SK-N-SH treated with all-trans-retinoic acid at 6 μM for 48 hours (cell line): ENCODE measurements at regions not wholly inside any gene's neighbourhood (a gene's known extent, or its start where the extent isn't known, plus 50 kb on each side); places are given as distances from the start of the nearest gene placed in this dataset.
"Not testable (repeated sequence)": the region's sequence is repeated elsewhere in the genome, so short reads cannot be mapped to it uniquely, and the experiment has no call there.

Experiments
- ATAC-seq: fragments of 200-7000 bp; cut with Tn5 transposase; 3 replicates; pipeline ENCODE4 v1.9.1; 2020; ENCODE audit warnings: mild to moderate bottlenecking, moderate library complexity
- ARNTL ChIP-seq: fragments of 450-650 bp; formaldehyde crosslinking; IDR thresholded peaks from 2 replicates; pipeline ENCODE4 v1.5.0; 2020; ENCODE audit warnings: low read depth, mild to moderate bottlenecking, moderate library complexity, borderline replicate concordance
- BACH2 ChIP-seq: fragments of 250-450 bp; sonication (Bioruptor Pico); IDR thresholded peaks from 2 replicates; pipeline ENCODE4 v1.9.0; 2021; ENCODE audit warnings: mild to moderate bottlenecking, borderline replicate concordance
- ISL1 ChIP-seq: fragments of 250-450 bp; sonication (Bioruptor Pico); IDR thresholded peaks from 2 replicates; pipeline ENCODE4 v2.1.2; 2022; ENCODE audit warnings: mild to moderate bottlenecking, moderate library complexity
- OSR1 ChIP-seq: fragments of 250-450 bp; sonication (Bioruptor Pico); IDR thresholded peaks from 2 replicates; pipeline ENCODE4 v1.8.0; 2022; ENCODE audit warnings: moderate library complexity, mild to moderate bottlenecking, inconsistent platforms
- PATZ1 ChIP-seq: fragments of 250-450 bp; sonication (Bioruptor Pico); IDR thresholded peaks from 2 replicates; pipeline ENCODE4 v1.8.0; 2020; ENCODE audit warnings: mild to moderate bottlenecking, moderate library complexity, borderline replicate concordance
- PPARA ChIP-seq: fragments of 250-450 bp; sonication (Bioruptor Pico); IDR thresholded peaks from 2 replicates; pipeline ENCODE4 v1.5.0; 2020; ENCODE audit warnings: mild to moderate bottlenecking, borderline replicate concordance
- RARB ChIP-seq: fragments of 250-450 bp; sonication (Bioruptor Pico); IDR thresholded peaks from 2 replicates; pipeline ENCODE4 v1.8.0; 2021; ENCODE audit warnings: mild to moderate bottlenecking, moderate library complexity
- TOX ChIP-seq: fragments of 250-450 bp; sonication (Bioruptor Pico); IDR thresholded peaks from 2 replicates; pipeline ENCODE4 v1.8.0; 2021; ENCODE audit warnings: mild to moderate bottlenecking, moderate library complexity, borderline replicate concordance
- TSHZ2 ChIP-seq: fragments of 250-450 bp; sonication (Bioruptor Pico); IDR thresholded peaks from 2 replicates; pipeline ENCODE4 v1.5.0; 2020; ENCODE audit warnings: mild to moderate bottlenecking, moderate library complexity
- ZFP3 ChIP-seq: fragments of 250-450 bp; sonication (Bioruptor Pico); IDR thresholded peaks from 2 replicates; pipeline ENCODE4 v1.5.0; 2020; ENCODE audit warnings: mild to moderate bottlenecking, moderate library complexity
- ZFP30 ChIP-seq: fragments of 450-650 bp; formaldehyde crosslinking; IDR thresholded peaks from 2 replicates; pipeline ENCODE4 v1.5.0; 2022; ENCODE audit warnings: mild to moderate bottlenecking, moderate library complexity
- ZNF565 ChIP-seq: fragments of 450-650 bp; formaldehyde crosslinking; conservative IDR thresholded peaks from 2 replicates; pipeline ENCODE4 v1.5.0; 2020; ENCODE audit warnings: low read depth, mild to moderate bottlenecking, moderate library complexity
- ZNF8 ChIP-seq: fragments of 450-650 bp; formaldehyde crosslinking; IDR thresholded peaks from 2 replicates; pipeline ENCODE4 v1.5.0; 2020; ENCODE audit warnings: mild to moderate bottlenecking, moderate library complexity

DNA sequence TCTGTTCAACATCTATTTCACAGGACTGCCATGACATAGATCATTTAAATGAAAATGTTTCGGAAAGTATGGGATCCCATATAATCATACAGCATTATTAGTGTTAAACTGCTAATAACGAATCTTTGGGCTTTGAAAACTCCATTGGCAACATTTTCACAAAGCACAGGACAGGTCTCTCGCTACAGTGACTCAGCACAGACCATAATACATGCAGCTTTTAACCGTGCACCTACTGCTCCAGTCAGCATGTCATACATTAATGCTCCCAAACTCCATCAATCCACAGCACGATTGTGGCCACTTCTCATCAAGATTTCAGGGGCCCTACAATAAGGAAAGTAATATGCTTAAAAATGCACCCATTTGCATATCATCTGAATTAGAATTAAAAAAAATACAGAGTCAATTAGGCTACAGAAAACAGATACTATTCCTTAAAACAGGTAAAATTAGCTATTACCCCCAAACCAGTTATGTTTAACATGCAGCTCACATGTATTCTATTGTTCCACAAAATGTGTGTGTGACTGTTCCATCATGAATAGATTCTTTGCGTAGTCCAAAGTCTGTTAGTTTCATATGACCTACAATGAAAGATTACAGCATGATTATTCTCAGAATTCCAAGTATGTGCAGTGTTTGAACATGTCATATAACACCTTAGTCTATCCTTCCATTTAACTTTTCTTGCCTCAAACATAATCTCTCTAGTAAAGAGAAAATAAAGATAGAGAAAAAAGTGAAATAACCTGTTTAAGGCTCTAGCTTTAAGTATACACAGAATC lies 141.6 kb upstream of the EFCAB3 start:
- ATAC-seq: not testable (repeated sequence)

DNA sequence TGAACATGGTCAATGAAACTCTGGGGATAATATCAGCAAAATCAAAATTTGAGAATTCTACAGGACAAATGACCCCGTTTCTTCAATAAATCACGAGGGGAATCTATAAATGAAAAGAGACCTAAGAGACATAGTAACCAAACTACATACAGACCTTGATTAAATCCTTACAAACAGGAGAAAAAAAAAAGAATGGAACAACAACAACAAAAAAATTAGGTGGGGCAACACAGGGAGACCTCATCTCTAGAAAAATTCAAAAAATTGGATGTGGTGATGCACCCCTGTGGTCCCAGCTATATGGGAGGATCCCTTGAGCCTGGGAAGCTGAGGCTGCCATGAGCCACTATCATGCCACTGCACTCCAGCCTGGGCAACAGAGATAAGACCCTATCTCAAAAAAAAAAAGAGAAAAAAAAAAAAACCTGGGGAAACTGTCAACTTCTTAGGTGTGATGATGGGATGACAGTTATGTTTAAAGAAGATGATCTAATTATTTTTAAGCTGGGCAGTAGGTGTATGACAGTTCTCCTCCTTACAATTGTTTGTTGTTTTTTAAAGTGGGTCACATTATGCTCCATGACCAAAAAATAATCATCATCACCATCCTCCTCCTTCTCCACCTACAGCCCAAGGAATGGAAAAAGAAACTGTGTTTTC lies 146.4 kb upstream of the EFCAB3 start:
- not testable (repeated sequence) for ATAC-seq

- not testable (repeated sequence) for ATAC-seq
These were observed 149.1 kb upstream of the EFCAB3 start for GRCh38 chr17:62231293-62231692.

DNA sequence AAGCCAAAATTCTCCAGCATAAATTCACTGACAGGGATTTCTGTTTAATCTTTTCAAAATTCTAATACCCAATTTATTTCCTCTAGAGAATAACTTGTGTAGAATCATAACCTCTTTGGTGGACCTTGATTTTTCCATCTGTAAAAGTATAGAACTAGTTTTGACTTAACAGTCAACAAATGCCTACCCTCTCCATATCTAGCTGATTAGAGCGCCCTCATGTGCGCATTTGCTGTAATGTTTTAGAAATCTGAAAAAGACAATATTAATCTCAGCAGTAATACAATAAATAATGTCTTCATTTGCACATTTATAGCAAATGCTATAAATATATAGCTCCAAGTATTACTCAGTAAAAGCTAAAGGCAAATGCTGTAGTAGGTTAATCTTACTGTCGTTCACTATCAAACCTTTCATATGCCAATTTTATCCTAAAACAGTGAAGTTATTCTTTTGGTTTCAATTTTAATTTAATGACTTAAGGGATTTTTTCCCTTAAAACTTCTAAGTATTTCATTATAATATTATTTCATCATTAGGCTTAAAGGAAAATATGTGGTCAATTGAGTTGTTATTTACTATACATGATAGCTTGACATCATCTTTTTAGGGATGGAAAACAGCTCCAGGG lies 153.6 kb upstream of the EFCAB3 start:
- ATAC-seq: not testable (repeated sequence)

DNA sequence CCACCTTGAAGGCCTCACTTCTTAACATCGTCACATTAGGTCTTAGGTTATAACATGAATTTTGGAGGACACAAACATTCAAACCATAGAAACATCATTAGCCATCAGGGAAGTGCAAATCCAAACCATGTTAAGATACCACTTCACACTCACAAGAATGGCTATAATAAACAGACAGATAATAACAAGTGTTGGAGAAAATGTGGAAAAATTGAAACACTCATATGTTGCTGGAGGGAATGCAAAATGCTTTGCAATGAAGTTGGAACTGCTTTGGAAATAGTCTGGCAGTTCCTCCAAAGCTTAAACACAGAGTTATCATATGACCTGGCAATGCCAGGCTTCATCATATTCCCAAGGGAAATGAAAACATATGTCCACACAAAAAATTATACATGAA lies 156.8 kb upstream of the EFCAB3 start:
- not testable (repeated sequence) for ATAC-seq

DNA sequence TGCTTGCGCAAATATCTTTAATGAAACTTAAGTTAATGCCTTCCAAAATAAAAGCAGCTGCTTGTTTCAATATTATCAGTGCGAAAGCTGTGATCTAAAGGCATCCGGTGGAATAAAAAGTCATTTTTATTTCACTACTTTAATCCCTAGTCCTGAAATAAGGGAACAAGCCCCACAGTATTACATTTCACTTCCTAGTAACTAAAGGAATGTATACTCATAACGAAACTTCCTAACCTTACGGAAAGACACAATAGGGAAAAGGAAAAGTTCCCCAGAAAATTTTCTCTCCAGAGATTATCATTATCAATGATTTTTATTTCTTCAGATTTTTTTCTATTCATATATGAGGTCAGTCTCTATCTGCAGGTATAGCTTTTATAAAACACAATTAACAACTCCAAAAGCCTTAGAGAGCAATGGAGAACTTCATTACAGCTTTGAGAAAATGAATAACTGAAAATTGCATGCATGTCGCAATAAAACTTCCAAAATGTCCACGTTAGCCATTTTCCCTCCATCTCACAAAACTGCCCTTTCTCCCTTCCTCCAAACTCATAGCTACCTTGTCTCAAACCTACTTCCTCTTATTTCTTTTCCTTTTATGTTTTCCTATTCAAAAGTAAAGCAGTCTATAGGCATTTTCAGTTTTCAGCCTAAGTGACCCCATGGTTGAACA lies 154.3 kb upstream of the MED13 start:
- no peak for TF ChIP-seq TSHZ2 (CRISPR knock-in tag)
- no peak for TF ChIP-seq ARNTL (CRISPR knock-in tag)
- TF ChIP-seq BACH2 (CRISPR knock-in tag): no peak
- TF ChIP-seq PATZ1 (CRISPR knock-in tag): no peak
- no peak for ATAC-seq

GRCh38 chr17:62216847-62217246 lies 151.8 kb upstream of the MED13 start:
- no peak for TF ChIP-seq PPARA
- TF ChIP-seq ISL1: no peak
- no peak for TF ChIP-seq TOX (CRISPR knock-in tag)
- no peak for TF ChIP-seq ZNF565 (CRISPR knock-in tag)
- TF ChIP-seq RARB (CRISPR knock-in tag): no peak
- TF ChIP-seq OSR1 (CRISPR knock-in tag): no peak
- TF ChIP-seq ZFP3 (CRISPR knock-in tag): no peak
- no peak for TF ChIP-seq ZNF8
- TF ChIP-seq ZFP30 (CRISPR knock-in tag): no peak
- no peak for TF ChIP-seq ARNTL (CRISPR knock-in tag)
- no peak for ATAC-seq

- ATAC-seq: not testable (repeated sequence)
- TF ChIP-seq ZNF8: peak; percentile 99
These were observed 150.8 kb upstream of the MED13 start for GRCh38 chr17:62215891-62216290.
